ENCODE measurements at regions not wholly inside any gene's neighbourhood (a gene's known extent, or its start where the extent isn't known, plus 50 kb on each side); places are given as distances from the start of the nearest gene placed in this dataset.

DNA sequence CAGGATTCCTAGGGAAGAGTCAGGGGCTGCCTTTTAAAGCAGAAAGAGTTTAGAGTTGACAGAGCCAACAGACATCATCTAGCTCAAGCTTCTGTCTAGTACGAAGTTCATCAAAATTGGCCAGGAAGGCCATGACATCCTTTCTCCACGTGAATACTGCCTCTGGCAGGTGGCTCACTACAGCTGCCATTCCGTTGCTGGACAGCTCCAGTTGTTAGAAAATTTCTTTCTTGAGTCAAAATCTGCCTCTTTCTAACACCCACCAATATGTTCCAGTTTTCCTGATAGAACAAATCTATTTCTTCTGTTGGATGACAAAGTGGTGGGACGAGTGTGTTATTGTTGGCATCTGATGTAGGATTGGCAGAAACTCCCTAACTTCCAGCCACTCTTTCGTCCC lies 154.9 kb downstream of the ADRA2A start:
- Histone ChIP-seq H3K4me3 (no peak overlapping the region), H4K20me1 (replicated peaks; ENCODE audit: insufficient read depth) (no peaks in the 10 kb centered on the region), H3K4me2 (no peak overlapping the region), H2AFZ (no peak overlapping the region), H3K27ac (ENCODE audit: low read depth) (no peak overlapping the region), H3K9me2 (ENCODE audit: insufficient read depth) (0 out of 2 replicates have a peak, but pooled peaks cover 10% of the 10 kb centered on the region), H3K4me1 (ENCODE audit: insufficient read depth) (no peaks in the 10 kb centered on the region), H3F3A (replicated peaks; ENCODE audit: low read depth) (no peaks in the 10 kb centered on the region), H3K27me3 (ENCODE audit: insufficient read depth) (no peaks in the 10 kb centered on the region), H3K36me3 (ENCODE audit: insufficient read depth) (no peaks in the 10 kb centered on the region), H3K79me2 (replicated peaks; ENCODE audit: insufficient read depth) (no peaks in the 10 kb centered on the region)
- no peaks in the 10 kb centered on the region for H3K4me1 Mint-ChIP-seq
- no peak for TF ChIP-seq EZH2phosphoT487 (IDR thresholded peaks at IDR 0.05; ENCODE audit: unreplicated experiment)
- TF ChIP-seq, protein P1, sequence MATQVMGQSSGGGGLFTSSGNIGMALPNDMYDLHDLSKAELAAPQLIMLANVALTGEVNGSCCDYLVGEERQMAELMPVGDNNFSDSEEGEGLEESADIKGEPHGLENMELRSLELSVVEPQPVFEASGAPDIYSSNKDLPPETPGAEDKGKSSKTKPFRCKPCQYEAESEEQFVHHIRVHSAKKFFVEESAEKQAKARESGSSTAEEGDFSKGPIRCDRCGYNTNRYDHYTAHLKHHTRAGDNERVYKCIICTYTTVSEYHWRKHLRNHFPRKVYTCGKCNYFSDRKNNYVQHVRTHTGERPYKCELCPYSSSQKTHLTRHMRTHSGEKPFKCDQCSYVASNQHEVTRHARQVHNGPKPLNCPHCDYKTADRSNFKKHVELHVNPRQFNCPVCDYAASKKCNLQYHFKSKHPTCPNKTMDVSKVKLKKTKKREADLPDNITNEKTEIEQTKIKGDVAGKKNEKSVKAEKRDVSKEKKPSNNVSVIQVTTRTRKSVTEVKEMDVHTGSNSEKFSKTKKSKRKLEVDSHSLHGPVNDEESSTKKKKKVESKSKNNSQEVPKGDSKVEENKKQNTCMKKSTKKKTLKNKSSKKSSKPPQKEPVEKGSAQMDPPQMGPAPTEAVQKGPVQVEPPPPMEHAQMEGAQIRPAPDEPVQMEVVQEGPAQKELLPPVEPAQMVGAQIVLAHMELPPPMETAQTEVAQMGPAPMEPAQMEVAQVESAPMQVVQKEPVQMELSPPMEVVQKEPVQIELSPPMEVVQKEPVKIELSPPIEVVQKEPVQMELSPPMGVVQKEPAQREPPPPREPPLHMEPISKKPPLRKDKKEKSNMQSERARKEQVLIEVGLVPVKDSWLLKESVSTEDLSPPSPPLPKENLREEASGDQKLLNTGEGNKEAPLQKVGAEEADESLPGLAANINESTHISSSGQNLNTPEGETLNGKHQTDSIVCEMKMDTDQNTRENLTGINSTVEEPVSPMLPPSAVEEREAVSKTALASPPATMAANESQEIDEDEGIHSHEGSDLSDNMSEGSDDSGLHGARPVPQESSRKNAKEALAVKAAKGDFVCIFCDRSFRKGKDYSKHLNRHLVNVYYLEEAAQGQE (IDR thresholded peaks at IDR 0.05; ENCODE audit: unreplicated experiment), result peak; percentile 61
- TF ChIP-seq, protein P2, sequence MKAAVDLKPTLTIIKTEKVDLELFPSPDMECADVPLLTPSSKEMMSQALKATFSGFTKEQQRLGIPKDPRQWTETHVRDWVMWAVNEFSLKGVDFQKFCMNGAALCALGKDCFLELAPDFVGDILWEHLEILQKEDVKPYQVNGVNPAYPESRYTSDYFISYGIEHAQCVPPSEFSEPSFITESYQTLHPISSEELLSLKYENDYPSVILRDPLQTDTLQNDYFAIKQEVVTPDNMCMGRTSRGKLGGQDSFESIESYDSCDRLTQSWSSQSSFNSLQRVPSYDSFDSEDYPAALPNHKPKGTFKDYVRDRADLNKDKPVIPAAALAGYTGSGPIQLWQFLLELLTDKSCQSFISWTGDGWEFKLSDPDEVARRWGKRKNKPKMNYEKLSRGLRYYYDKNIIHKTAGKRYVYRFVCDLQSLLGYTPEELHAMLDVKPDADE (IDR thresholded peaks at IDR 0.05), result no peak
- DNase-seq (ENCODE audit: low spot score) (no peak), ATAC-seq (no peak)
- H3K27me3 Mint-ChIP-seq (ENCODE audit: insufficient read depth, low read depth, poor library complexity), result no peaks in the 10 kb centered on the region
- H3K27ac Mint-ChIP-seq, result no peak overlapping the region
- H3K9me3 Mint-ChIP-seq, result peaks cover 13% of the 10 kb centered on the region
- no peak overlapping the region for H3K4me3 Mint-ChIP-seq
- no peaks in the 10 kb centered on the region; the same call in 2 of the 3 replicates for H3K36me3 Mint-ChIP-seq (ENCODE audit: low read depth)

DNA sequence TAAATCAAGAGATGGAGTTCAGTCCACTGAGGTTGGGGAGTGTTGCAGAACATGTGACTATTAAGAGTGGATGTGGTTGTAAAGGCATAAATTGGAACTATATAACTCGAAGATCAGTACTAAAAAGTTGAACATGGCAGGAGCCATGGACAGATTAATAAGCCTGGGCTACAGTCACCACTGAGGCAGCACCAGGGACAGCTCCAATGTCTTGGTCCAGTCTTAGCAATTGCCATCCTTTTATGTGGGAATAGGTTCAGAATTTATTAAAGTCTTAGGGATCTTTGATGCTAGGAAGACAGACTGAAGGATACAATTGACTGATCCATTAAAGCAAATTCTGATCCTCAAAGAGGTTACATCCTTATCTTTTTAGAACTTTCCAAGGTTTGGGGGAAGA lies 156.6 kb downstream of the ADRA2A start:
- Histone ChIP-seq H3K4me3 (no peak overlapping the region), H3K4me2 (no peak overlapping the region), H3K9me2 (ENCODE audit: insufficient read depth) (0 out of 2 replicates have a peak, but pooled peaks cover 11% of the 10 kb centered on the region), H3K36me3 (ENCODE audit: insufficient read depth) (no peaks in the 10 kb centered on the region), H3K79me2 (replicated peaks; ENCODE audit: insufficient read depth) (no peaks in the 10 kb centered on the region), H4K20me1 (replicated peaks; ENCODE audit: insufficient read depth) (no peaks in the 10 kb centered on the region), H3F3A (replicated peaks; ENCODE audit: low read depth) (no peaks in the 10 kb centered on the region), H2AFZ (no peak overlapping the region), H3K27me3 (ENCODE audit: insufficient read depth) (no peaks in the 10 kb centered on the region), H3K4me1 (ENCODE audit: insufficient read depth) (no peaks in the 10 kb centered on the region), H3K27ac (ENCODE audit: low read depth) (no peak overlapping the region)
- Mint-ChIP-seq H3K4me1 (no peaks in the 10 kb centered on the region), H3K9me3 (peaks cover 7% of the 10 kb centered on the region), H3K36me3 (ENCODE audit: low read depth) (no peaks in the 10 kb centered on the region), H3K4me3 (no peak overlapping the region), H3K27ac (no peak overlapping the region), H3K27me3 (ENCODE audit: insufficient read depth, low read depth, poor library complexity) (no peaks in the 10 kb centered on the region)
- no peak for TF ChIP-seq CREB1 (CRISPR knock-in tag; IDR thresholded peaks at IDR 0.05; ENCODE audit: low read depth)
- TF ChIP-seq, protein P1 (IDR thresholded peaks at IDR 0.05; ENCODE audit: unreplicated experiment), result peak; percentile 72
- DNase-seq (ENCODE audit: low spot score), result peak; percentile 5
- ATAC-seq, result no peak
